Effector CD8-positive, alpha-beta T cell (primary cell): ENCODE measurements at regions not wholly inside any gene's neighbourhood (a gene's known extent, or its start where the extent isn't known, plus 50 kb on each side); places are given as distances from the start of the nearest gene placed in this dataset.

Source experiments
- DNase-seq: peaks from one replicate; lab custom pipeline; 2025; lab: John Stamatoyannopoulos, UW

DNA sequence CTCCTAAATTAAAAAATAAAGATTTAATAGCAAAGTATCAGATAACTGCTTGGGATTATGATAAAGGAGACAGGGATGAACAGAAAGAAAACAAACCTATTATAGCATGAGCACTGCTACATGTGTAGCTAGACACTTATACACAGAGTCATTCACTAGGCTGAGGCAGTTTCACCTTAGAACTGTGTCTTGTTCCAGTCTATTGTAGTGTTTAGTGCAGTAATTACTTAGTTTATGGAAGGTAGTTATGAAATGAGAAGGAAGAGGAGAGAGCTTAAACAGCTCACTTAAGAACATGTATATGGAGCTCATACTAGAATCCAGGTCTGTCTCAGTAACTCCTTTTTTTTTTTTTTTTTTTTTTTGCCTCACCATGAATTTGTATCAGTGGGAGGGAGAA, 441.4 kb downstream of the PDCD6IP start:
- DNase-seq: no peak

DNA sequence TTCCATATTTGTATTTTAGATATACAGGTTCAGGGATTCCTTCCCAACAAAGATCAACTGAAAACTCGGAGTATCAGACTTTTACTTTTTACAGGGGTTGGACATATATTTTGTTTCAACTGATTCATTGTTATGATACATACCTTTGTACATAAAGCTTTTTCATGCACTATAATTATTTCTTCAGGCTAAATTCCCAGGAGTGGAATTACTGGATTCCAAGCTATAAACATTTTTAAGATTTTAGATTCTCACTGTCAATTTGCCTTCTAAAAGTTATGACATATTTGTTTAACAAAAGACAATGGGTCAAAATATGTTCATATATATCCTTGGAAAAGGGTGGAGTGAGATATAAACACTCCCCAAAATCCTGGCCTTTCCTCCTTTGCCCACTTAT, 449.0 kb downstream of the PDCD6IP start:
- DNase-seq: no peak

DNA sequence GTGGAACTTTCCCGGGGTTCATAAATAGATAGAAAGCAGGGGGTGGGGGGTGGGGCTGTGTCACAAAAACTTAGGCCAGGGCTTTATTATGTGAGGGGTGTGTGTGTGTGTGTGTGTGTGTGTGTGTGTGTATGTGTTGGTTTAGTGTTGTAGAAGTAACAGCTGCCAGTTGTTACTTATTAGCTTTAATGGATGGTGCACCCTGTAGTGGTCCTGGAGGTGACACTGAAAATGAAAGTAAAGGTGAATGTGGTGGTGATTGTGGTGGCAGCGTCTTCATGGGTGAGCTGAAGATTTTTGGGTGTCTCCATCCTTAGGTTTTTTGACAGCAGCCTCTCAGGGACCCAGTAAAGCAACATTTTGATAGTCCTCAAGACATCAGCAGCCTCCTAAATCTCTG, 449.9 kb downstream of the PDCD6IP start:
- DNase-seq: no peak

DNA sequence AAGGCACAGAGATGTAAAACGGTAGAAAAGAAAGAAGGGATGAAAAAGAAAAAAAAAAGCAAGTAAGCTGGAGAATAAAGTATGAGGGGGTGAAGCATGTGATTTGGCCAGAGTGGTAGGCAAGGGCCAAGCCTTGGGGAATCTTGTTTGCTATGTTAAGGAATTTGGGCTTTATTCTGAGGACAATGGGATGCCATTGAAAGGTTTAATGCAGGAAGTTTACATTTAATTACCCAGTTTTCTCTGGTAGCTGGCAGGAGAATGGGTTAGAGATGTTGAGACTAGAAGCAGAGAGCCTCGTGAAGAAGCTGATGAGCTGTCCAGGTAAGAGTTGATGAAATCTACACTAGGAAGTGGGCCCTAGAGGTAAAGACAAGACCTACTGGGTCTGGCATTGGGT, 455.9 kb downstream of the PDCD6IP start:
- DNase-seq: no peak

DNA sequence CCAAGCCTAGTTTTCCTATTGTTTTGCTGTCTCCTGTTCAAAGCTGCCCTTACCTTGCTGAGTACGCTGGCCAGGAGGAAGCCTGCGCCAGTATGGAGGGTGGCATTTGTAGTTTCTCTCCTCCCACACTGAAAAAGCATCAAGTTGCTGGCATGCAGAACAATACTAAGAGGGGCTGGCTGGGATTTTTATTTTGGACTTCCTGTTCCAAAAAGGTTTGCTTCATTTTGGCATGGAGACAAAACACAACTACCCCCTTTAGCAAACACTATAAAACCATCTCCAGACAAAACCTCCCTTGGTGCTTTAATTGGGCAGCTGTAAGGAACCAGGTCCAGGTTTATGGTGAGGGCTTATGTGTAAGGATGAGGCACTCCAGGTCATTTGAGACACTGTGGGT, 457.6 kb downstream of the PDCD6IP start:
- no peak for DNase-seq

DNA sequence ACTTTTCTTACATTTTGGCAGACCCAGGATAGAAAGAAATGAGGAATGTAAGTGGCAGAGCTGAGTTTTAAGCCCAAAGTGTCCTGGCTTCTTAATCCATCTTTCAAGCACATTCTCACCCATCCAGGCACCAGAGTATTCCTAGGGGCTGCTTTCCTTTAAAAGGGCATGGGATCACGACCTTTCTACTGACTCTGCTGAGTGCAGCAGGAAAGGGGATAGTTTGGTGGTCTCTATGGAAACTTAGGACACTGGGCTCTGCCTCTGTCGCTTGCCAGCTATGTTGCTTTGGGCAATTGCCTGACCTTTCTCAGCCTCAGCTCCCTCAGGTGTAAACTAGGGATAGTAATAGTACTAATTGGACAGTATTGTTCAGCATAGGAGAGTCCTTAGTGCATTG, 458.4 kb downstream of the PDCD6IP start:
- no peak for DNase-seq

DNA sequence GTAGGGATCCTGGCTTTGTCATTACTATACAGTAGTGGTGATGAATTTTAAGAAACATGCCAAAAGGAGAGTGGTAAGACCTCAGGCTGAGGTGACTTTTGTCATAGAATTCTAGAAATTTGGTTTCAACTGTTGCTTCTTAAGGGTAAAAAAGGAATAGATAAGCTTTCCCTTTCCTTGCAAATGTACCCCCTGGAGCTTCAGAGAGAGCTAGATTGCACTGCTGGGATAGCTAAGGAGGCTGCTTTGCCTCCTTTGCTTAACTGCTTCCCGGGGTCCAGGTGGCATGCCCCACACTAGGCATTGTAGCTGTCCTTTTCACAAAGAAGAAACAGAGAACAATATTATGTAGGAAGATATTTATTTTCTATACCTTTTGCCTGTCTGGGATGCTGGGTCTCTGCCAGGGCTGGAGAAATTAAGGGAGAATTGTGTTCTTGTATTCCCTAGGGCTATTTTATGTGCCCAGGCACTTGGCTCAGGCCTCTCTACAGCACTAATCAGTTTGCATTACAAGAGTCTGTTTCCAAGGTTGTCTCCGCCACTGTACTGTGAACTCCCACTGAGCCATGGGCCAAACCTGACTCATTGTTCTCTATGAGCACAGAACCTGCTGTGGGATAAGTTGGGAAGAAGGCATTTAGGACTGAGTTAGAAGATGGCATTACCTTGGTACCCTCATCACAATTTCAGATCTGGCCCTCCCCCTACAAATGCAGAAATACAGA, 460.0 kb downstream of the PDCD6IP start:
- DNase-seq: no peak

DNA sequence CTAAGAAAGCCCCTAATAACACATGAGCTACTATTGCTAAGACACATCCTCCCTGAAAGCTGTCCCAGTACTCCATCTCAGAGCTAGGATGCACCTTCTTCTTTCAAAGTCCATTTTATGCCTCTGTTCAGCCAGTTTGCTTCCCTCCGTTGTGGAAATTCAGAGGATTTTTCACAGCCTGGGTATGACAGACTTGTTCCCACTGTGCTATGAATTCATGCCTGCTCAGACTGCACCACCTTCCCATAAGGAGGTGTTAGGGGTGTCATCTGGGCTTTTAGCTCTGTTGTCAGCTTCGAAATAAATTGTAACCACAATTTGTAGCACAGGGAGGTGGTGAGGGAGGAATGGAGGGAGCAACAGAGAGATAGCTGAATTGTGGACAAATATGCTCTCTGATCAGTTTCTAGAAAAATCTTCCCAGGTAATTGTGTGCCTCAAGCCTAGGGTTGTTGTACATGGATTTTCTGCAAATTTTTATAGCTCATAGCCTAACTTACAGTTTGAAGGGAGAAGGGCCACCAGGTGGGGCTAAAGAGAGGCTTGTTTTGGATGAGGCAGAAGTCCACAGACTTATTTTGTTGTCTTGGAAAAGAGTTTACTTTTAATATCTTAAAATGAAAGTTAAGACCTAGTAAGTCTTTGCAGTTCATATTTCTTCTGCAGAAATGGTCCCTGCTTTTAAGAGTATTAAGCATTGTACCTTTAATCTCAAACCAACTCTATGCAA, 462.0 kb downstream of the PDCD6IP start:
- DNase-seq: no peak

DNA sequence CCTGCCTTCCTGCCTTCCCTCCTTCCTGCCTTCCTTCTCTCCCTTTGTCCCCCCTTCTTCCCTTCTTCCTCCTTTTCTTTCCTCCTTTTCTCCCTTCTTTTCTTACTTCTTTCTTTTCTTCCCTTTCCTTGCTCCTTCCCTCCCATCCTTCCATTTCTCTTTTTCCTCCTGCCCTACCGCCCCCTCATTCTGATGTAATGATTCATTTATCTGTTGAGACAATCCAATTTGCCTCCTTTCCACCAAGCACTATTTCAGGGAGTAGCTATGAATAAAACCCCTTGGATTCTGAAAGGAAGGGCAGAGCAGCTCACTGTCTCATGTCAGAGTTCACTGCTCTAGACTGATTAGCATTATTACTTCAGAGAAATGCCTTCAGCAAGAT, 462.6 kb downstream of the PDCD6IP start:
- DNase-seq: no peak

DNA sequence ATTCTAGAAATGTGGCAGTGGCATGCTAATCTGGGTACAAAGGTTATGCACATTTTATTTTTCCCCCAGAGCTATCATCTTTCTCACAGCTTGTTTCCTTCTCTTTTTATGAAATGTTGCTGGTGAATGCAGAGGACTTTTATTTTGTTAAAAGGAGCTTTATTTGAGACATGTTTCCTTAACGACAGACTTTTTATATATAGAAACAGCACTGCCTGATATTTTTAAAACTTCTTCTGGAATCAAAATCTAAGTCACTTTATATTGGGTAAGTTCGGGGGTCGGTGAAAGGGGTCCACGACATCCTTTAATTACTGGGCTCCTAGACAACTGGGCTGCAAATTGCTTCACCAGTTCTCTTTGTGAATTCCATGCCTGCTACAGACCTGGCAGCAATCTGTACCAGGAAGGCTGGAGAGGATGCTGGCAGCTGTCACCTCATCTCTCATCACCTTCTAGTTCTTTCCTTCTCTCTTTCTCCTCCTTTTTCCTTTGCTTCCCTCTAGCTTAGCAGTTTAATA, 464.7 kb downstream of the PDCD6IP start:
- DNase-seq: no peak

DNA sequence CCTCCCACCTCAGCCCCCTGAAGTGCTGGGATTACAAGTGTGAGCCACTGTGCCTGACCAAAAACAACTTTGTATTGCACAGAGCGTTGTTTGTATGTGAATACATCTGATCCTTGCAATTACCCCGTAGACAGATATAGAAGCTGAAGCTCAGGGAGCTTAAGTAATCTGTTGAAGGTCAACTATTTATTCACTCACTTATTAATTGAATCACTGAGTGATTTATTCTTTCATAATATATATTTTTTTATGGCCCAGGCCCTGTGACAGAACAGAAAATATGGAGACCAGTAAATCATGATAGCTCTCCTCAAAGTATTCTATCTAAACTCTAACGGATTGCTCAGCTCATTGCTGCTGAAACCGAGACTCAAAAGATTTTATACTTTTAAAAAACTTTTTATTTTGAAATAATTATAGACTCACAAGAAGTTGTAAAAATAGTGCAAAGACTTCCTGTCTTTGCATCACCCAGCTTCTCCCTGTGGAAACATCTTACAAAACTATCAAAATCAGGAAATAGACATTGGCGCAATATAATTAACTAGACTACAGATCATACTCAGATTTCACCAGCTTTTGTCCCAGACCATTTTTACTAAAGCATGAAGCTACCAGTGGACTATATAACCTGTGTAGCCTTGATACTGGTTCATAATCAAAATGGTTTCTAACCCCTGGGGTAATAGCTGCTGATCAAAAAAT, 466.1 kb downstream of the PDCD6IP start:
- no peak for DNase-seq

DNA sequence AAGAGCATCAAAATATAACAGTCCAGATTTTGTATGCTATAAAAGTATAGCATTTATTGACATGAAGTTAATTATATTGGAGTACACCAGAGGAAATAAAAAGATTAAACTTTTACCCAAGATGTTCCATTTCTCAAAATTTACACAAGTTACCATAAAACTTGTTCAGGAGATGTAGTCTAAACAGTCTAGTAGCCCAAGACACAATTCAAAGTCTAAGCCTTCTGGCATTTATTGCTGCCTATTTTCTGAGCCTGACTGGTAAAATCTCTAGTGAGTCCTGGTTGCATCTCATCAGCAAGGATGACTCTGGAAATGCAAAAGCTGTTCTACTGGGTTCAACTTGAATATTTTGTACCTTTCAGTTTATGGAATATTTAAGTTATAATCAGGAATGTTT, 468.7 kb downstream of the PDCD6IP start:
- DNase-seq: no peak

DNA sequence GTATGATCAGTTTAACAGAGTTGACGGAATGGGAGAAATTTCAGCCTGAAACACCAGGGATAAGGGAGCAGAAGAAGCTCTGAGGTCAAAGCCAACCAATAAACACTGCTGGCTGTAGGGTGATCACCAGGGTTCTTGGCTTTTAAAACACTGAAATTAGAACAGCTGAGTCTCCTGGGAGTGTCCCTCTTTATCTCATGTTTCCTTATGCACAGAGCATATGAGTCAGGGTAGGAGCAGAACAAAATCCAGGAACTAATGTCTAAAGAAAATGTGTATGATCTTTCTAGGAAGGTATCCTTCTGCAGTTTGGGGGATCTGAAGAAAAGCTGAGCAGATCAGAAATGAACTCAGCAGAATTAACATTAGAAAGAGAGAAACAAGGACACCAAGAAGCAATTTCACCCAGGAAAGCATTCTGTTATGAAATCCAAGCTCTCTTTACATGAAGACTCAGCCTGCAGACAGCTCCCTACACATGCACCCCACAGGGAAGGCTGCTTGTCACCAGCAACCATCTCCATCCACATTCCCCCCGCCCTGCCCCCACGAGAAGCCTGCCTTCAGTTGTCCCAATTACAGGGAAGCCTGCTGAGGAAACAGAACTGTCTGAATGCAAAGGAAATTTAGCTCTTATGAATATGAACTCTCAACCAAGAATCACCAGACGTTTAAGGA, 469.7 kb downstream of the PDCD6IP start:
- no peak for DNase-seq

DNA sequence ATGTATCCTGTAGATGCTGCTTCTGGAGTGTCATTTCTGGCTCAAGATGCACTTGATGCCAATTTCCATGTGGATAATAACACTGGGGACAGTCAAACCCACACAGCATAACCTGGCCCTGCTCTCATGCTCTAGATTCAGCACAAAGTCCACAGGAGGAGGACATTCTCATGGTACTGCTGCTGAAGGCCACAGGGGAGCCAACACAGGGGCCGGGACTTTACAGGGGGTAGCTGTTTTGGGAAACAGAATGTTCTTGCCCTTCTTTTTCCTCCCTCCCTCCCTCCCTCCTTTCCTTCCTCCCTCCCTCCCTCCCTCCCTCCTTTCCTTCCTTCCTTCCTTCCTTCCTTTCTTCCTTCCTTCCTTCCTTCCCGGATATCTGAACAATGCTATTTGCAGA, 477.4 kb downstream of the PDCD6IP start:
- no peak for DNase-seq

DNA sequence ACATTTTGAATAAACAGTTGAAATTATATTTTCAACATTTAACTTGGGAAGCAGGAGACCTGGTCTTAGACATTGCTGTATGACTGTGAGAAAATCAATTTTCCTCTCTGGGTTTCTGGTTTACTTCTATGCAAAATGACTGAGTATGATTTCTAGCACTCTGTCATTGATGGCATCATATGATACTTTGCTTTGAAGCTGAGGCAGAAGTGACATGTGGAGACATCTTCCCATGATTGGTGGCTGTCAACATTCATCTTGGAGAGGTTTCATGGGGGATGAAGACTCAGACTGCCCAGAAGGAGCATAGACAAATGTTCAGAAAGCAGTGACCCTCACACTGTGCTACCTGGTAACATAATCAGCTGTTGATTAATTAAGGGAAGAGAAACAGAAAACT, 477.9 kb downstream of the PDCD6IP start:
- DNase-seq: no peak

DNA sequence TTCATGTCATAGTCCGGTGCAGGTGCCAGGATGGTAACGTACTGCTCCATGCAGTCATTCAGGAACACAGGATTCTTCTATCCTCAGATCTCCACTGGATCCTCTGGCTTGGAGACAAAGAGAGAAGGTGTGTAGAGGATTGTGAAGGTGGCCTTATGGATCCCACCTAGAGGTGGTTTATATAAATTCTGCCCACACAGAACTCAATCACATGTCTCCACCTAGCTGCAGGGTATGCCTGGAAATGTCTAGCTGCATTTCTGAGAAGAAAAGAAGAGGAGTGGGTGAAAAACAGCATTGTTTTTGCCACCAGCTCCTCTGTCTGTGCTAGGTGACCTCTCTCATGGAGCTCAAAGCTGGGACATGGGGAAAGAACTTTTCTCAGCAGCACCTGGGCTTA, 478.7 kb downstream of the PDCD6IP start:
- DNase-seq: no peak

DNA sequence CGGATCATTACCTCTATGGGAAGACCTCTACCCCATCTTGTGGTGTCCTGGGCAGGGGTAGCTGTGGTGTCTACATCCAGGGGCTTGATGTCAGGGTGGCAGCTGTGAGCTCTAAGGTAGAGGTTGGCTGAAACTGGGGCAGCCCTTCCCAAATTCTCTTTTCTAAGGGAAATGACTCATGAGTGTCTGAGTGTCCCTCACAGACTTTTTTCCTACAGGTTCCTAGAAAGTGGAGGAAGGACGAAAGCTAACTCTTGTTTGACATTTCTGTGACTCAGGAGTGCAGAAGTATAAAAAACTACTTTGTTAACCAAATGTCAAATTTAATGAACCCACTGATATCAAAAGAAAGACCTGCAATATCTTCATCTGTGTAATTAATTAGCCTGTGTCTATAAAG, 481.5 kb downstream of the PDCD6IP start:
- DNase-seq: no peak

DNA sequence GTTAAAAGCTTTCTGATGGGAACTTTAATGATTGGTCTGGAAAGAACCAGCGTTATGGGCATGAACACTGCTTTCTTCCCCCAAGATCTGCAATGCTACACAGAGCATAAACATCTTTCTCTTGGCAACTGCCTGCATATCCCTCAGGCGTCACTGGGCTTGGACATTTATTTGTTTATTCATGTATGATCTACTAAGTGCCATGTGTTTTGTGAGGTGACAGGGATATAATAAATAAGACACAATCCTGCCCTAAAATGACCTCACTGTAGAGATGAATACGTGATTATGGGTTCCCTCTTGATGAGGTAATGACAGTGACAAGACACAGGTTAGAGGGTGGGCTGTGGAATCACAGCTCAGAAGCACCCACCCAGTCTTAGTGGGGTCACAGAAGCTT, 485.3 kb downstream of the PDCD6IP start:
- DNase-seq: no peak

DNA sequence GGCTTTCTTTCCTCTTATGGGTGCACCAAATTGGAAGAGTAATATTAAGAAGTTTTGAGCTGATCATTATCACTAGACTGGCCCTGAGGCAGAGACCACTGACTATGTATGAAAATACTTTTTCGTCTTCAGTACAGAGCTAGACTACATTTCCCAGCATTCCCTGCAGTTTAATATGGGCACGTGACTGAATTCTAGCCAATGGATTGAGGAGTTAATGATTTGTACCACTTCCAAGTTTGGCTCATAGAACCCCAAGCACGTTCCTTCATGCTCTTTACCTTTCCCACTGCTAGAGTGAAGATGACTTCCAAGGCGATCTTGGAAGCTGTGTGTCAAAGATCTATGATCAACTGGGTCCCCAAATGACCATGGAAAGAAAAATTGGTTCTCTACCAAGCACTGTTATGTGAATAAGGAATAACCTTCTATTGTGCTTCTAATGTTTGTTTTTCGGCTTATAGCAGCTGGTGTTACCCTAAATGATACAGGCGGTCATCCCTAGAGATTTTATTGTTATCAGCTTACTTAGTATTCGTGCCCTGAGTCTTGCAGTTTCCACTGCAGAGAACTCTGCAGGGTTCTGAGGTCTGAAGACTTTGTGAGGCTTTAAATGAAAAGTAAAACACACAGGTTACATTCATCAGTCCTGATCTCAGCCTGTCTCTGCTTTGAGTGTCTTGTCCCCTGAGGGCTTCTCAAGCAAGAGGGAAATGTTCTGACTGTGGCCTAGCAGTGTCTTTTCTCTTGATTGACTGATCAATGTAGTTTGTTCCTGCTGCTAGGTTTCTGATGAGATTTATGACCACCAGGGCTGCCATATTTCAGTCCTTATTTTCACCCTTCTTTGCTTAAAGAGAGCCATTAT, 486.8 kb downstream of the PDCD6IP start:
- no peak for DNase-seq

DNA sequence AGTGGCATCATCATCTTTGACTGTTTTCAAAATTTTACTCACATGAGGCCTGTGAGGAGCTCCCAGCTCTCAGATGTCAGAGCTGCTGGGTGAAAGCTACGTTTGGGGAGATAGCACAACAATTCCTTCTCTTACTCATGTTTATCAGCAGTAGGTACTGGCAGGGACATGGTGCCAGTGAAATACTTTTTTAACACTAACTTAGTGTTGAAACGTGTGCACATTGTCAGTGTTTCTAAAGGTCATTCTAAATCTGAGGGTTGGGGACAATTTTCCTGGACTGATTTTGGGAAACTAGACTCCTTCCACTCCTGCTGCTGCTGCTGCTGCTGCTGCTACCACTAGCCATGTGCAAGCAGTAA, 487.4 kb downstream of the PDCD6IP start:
- no peak for DNase-seq

DNA sequence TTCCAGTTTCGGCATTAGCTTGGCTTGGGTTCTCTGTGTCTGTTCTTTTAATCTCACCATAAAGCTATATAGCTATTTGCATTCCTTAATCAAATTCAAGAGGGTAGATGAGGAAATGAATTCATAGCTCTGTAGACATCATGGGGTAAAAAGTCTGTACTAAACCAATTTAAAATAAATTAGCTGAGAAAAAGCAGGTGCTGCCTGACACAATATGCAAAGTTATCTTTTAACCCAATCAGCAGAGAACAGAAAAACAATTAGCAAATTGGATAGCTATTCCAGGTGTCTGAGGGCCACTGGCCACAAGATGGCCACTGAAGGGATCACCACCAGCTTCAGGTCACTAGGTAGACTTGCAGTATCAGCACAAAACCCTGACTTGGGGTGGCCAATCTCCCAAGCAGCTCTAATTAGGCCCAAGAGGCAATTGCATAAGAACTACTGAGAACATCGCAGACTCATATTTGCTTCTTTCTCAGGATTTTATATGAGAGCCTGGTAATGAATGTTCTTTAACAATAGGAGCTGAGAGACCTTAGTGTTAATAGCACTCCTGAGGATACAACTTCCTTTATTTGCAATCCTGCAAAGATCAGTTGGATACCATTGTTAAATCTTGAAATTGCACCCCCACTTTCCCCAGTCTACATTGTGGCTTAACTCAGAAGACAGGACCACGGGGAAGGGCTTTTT, 494.3 kb downstream of the PDCD6IP start:
- DNase-seq: no peak
